SHP77 (cell line): ENCODE measurements at regions not wholly inside any gene's neighbourhood (a gene's known extent, or its start where the extent isn't known, plus 50 kb on each side); places are given as distances from the start of the nearest gene placed in this dataset.
"Not testable (repeated sequence)": the region's sequence is repeated elsewhere in the genome, so short reads cannot be mapped to it uniquely, and the experiment has no call there.

Source experiments
- DNase-seq, 2 experiments: peaks; one replicate each; lab custom pipeline; 2025; lab: John Stamatoyannopoulos, UW

DNA sequence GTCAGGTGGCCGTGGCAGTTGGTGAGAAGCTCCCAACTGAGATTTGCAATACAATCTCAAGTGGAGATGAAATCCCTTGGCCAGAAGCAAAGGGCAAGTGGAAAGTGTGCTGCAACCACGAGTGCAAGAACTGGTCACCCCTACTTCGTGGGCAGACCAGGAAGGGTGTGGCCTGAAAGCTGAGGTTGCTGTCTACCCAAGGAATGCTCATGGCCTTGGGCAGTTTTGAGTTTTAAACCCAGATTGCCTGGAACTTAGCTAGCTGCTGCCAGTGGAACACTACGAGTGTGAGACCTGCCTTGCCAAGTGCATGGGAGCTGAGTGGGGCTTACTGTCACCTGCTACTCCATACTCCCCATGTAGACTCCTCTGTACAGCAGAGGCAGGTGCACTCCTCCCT lies 113.3 kb upstream of the FAT3 start:
- no peak for DNase-seq

DNA sequence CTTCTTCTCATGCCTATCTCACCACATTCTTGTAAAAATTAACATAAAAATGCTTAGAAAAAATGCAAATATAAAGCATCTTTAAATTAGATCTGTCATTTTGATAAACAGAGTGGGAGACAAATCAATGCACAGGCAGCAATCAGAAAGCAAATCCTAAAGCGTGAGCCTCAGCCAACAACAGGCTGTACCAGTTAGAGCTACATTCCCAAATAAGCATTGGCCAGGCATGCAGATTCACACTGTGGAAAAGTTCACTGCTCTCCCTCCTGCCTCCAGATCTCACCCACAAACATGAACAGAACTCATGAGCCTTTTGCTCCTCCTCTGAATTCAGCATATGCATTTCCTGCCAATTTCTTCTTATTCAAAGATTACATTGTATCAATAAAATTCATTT lies 115.2 kb upstream of the FAT3 start:
- DNase-seq, result no peak

DNA sequence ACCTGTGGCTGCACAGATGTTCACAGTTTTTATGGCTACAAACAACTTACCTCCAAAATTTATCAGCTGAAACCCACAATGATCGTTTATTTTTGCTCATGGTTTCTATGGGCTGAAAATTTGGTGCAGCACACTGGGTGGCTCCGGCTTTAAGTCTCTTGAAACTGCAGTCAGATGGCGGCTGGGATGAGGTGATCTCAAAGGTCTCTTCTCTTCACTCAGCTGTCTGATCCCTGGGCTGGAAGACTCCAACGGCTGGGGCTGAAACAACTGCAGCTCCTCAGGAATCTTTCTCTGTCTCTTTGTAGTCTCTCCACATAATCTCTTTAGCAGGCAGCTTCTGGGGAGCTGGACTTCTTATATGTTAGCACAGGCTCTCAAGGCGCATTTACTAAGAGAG lies 117.3 kb upstream of the FAT3 start:
- DNase-seq, result no peak

DNA sequence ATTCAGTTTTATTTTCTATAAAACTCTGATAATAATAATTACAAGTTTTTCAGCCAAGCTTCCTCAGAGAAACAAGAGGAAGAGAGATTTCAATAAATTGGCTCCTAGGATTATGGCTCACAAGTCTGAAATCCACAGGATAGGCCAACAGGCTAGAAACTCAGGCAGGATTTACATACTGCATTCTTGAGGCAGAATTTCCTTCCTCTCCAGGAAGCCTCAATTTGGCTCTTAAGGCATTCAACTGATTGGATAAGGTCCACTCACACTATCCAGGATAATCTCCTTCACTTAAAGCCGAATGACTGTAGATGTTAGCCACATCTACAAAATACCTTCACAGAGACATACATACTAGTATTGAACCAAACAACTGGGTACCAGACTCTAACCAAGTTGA lies 120.3 kb upstream of the FAT3 start:
- DNase-seq, result no peak

DNA sequence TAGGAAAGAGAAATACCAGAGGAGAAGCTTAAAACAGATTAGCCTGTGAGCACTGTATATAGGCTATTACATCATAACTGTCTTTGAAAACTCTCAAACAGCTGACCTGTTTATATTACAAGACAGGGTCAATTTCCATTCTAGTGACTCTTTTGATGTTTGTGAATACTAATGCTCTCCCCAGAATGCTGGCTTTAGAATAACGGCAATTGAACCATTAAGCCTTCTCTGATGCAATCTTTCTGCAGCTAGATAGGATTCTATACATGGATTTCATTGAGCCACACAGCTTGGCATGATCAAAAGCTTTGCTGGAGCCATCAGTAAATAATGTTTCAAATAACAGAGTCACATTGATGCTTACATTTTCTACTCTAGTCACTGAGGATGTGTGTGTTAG lies 122.7 kb upstream of the FAT3 start:
- no peak for DNase-seq

DNA sequence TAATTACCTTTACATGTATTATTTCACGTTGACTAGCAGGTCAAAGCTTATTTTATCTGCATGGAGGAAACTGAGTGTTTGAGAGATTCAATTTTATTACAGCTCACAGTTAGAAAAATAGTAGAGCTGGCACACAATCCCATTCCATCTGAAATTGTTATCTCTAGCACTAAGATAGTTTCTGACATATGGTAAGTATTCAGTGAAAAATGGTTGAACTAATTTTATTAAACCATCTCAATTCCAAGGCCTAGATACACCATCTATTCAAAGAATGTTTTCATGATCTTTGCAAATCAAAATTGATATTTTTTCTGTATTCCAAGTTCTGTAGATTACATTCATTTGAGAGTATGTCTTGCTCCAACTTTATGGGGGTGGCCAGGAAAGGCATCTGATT lies 125.4 kb upstream of the FAT3 start:
- no peak for DNase-seq

DNA sequence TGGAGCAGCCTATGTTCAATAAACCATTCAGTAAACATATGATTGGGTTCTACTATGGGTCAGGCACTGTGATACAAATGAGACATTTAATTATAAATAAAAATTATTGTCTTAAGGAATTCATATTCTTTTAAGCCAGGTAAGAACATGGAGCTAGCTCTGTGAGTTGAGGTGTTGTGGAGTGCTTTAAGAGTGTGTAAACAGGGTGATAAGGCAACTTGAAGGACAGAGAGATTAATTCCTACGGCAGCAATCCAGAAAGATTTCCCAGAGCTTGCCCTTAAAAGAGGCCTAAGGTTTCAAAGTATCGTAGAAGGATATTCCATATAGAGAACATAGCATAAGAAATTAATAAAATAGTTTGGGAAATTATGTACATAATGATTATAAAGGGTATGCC lies 126.4 kb upstream of the FAT3 start:
- no peak for DNase-seq

DNA sequence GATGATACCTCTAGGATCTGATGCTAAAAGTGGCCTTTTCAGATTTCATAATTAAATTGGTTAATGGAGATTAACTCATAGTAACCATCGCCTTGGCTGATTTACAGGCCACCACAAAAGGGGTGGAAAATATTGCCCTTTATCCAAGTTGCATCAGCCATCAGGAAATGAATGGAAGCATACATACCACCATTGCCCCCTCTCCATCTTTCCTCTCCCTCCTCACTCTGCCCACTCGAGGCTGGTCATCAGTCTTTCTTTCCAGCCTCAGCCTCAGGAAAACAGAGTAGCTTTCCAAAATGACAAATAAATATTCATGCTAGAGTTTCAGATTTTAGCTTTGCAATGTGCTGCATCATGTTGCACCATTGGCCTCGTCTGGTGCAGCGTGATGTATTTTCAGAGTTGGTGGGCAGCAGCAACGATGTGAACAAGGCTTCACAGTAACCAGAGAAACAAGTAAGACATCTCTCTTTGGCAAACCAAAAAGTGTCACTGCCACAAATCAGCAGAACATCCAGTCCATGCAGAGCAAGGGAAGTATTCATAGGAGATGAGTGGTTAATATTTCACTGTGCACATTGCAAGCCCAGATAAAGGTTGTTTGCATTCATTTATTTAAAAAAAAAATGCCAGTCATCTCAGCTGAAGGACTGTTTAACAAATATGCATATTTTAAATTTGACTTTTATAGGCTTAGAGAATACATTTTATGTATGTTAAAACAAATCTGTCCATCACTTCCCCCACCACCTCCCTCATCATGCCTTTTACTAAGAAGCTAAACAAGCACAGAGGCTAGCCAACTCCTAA lies 136.7 kb upstream of the FAT3 start:
- no peak for DNase-seq

DNA sequence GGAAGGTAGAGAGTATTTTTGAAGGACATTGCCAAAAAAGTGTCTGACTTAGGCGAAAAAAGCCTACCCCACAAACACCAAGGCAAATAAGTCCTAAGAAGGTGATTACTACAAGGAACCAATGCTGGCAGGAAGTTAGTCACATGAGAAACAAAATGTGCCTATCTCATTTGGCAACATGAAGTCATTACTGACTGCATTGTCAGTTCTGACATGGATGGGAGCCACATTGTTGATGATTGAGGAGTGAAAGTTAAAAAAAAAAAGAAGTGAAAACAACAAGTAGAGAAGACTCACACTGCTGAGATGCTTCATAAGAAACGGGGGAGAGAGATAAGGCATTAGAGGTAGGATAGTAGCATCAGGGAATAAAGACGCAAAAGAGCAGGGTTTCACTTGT lies 141.5 kb upstream of the FAT3 start:
- DNase-seq, result no peak

DNA sequence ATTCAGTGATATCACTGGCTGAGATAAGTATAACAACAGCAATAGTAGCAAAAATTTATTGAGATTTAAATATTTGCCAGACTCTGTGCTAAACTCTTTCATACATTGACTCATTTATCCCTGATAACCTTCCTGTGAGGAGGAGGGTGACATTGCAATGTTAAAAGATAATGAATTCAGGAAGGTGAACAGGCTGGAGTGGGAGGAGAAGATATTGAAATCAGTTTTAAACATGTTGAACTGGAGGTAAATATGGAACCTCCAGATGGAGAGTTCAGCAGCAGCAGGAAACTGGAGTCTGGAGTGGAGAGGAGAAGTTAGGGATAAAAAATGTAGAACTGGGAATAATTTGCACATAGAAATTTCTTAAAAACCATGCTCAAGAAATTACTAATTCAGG lies 142.0 kb upstream of the FAT3 start:
- no peak for DNase-seq

DNA sequence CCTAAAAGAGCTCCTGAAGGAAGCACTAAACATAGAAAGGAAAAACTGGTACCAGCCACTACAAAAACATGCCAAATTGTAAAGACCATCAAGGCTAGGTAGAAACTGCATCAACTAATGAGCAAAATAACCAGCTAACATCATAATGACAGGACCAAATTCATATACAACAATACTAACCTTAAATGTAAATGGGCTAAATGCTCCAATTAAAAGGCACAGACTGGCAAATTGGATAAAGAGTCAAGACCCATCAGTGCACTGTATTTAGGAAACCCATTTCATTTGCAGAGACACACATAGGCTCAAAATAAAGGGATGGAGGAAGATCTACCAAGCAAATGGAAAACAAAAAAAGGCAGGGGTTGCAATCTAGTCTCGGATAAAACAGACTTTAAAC lies 150.1 kb upstream of the FAT3 start:
- not testable (repeated sequence) for DNase-seq

DNA sequence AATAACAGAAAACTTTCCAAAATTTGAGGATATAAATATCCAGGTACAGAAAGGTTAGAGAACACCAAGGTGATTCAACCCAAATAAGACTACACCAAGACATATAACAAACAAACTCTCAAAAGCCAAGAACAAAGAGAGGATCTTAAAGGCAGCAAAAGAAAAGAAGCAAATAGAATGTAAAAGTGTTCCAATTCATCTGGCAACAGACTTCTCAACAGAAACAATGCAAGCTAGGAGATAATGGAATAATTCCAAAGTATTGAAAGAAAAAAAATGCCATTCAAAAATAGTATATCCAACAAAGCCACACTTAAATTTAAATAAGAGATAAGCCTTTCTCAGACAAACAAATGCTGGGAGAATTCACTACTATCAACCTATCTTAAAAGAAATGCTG lies 153.0 kb upstream of the FAT3 start:
- no peak for DNase-seq

DNA sequence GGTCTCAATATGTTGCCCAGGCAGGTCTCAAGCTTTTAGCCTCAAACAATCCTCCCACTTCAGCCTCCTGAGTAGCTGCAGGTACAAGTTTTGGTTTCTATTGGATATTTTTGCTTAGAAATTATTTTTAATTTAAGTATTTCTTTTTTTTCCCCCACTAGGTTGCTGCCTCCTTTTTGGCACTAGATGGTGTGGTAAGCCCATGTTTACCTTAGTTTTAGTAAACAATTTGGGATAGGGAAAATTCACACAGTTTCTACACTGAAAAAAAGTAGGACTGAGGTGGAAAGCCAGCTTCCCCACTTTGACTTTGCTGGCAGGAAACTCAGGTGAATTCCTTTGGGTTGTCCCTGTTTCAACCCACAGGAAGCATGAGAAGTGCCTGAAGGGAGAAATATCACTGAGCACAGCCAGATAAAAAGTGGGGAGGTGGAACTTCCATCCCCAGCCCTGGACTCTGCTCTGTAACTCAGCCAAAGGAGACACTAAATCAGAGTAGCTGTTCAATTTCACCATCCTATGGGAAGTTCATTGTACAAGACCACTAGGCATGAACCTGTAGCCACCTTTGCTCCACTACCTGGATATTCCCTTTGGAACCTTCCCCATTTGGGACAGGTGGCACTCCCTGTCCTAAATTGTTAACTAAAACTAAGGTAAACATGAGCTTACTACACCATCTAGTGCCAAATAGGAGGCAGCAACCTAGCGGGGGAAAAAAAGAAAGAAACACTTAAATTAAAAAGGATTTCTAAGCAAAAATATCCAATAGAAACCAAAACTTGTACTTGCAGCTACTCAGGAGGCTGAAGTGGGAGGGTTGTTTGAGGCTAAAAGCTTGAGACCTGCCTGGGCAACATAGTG lies 154.4 kb upstream of the FAT3 start:
- no peak for DNase-seq

DNA sequence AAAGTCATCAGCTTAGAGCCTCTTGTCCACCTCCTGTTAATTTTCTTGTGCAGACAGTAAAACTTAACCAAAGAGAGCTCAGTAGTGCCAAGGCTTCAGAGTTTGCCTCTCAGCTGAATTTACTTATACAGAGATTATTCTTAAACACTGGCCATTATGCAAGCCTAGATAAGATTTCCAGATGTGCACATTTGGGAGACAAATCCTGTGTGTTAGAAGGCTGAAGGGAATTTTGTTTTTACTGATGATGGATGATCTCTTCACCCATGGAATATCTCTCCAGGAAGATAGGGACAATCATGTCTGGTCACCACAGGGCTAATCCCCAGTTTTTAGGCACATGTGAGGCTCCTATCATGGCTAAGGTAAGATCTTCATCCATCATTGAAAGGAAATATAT lies 157.6 kb upstream of the FAT3 start:
- DNase-seq, result no peak

DNA sequence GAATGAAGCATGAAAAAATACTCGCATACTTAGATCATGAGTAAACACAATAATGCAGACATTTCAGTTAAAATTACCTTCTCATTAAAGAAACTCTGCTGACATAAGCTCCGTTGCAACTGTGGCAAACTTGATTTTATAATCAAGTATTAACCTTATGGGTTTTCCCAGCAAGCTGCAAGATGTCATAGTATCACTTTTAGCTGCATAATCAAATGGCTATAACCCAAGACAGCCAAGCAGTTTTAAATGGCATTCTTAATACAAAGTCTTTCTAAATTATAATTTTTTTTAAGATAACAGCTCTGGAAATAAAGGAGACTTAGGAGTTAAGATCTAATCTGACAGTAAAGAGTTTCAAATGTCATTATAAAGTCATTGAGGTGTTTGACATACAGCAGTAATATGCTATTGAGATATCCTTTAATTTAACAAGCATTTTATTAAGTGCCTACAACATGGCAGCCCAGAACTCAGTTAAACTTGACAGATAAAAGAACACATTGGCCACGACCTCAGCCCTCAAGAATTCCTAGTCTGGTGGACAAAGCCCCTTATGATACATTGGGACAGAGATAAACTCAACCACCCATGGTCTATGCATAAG lies 163.1 kb upstream of the FAT3 start:
- no peak for DNase-seq

DNA sequence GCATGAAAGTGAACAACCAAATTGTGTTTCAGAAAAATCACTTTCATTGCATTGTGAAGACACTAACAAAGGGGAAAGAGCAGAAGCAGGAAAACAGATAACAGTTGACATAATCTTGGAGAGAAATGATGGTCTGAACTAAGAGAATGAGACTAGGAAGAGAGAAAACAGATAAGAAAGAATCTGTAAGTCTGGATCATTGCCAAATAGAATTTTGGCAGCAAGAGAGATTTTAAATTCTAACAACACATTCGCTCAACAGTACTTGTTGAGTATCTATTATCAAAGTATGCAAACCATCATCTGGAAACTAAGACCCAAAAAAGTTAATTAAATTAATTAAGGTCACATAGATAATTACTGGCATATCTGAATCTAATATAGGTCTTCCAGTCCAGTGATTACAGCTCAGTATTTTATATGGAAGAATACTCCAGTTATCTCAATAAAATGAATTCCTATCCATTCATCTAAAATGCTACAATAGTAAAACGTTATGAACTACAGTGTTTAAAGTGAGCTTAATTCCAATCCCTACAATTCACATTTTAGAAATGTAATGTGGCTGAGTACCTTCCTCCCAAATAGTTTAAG lies 166.7 kb upstream of the FAT3 start:
- no peak for DNase-seq

DNA sequence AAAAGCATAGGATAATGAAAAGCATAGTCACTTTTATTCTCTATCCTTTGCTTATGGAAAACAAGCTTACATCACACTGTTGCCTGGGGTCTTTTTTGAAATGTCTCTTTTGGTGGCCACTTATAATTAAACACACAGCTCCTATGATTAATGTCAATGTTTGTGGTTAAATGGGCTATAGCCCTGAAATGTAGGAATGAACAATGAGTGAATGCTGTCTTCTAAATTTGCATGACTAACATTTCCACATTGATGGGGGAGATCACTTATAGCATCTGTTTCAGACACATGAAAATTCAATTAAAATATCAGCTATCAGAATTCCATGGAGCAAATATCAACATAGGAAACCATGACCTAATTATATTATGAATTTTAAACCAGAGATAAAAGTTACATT lies 171.4 kb upstream of the FAT3 start:
- DNase-seq, result no peak

DNA sequence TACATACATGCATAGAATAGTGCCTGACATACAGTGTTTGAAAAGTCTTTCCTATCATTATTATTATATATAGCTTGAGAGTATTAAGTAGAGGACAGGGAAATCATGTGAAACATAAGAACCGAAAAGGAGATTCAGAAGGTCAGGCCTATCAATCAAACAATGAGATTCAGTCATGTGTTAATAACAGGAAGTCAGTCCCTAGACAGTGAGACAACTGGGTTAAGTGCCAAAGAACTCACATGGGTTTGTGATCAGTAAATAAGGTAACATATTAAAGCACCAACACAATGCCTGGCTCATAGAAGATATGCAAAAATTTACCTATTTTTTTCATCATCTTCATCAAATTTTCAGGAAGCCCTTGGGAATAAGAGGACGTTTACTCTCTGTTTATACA lies 174.3 kb upstream of the FAT3 start:
- DNase-seq, result no peak

DNA sequence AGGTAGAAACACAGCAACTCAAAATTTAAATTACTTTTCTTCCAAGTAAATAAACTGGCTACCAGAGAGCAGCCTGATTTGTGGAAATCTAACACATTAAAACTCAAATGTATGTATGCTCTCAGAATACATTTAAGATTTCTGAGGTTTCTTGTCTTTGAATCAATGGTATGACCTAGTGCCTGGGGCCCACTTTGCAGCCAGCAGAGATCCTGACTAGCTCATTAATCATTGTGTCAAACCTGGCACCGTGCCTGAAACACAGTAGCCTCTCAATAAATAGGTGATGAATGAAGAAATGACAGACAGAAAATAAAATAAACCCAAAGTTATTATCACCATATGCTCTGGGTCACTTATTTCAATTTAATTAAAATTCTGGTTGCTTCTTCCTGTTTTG lies 176.2 kb upstream of the FAT3 start:
- peak in 1 of 2 experiments; percentile 12 for DNase-seq

DNA sequence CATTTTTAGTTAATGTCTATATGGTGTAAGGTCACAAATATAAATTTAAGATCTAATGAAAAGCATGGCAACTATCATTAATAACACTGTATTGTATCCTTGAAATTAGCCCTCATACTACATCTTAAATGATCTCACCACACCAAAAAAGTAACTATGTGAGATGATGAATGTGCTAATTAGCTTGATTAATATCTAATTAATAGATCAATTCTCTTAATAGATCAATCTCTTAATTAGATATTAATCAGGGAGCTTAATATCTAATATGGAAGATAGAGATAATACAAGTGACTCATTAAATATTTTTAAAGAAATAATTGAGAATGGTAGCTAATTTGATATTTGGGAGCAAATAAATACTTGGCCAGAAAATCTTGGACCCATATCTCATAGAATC lies 178.5 kb upstream of the FAT3 start:
- no peak for DNase-seq

DNA sequence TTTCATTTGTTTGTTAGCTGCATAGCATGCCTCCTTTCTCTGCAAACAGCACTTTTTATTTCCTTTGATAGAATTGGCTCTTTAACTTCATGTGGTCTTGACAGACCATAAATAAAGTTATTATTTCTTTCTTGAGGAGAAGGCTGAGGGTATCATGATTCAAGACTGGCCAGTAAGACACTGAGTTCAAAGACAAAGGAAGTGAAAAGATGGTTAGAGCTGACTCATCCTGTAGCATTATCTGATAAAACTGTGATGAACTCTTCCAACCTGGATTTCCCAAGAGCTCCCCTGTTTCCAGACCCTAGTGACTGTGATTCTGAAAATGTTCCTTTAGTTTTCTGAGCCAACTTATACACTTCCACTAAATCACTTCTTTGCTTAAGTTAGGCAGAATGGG lies 179.3 kb upstream of the FAT3 start:
- no peak for DNase-seq

DNA sequence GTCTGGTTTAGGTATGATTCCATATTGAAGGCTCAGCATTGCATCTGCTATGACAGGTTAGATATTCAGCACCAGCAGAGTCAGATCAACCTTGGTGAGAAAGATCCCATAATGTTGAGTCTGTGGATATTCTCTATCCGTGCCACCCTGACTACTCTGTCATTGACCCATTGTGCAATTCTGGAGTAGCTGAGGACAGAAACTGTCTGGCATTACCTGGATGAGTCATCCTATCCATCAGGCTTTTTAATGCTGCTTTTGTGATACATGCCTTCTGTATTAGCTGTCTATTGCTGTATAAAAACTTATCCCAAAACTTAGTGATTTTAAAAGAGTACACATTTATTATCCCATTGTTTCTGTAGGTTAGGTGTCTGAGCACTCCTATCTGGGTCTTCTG lies 189.1 kb upstream of the FAT3 start:
- DNase-seq, result no peak

DNA sequence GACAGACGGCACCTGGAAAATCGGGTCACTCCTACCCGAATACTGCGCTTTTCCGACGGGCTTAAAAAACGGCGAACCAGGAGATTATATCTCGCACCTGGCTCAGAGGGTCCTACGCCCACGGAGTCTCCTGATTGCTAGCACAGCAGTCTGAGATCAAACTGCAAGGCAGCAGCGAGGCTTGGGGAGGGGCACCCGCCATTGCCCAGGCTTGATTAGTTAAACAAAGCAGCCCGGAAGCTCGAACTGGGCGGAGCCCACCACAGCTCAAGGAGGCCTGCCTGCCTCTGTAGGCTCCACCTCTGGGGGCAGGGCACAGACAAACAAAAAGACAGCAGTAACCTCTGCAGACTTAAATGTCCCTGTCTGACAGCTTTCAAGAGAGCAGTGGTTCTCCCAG lies 197.5 kb upstream of the FAT3 start:
- DNase-seq, result not testable (repeated sequence)
